Keratinocyte (primary cell): ENCODE measurements at regions not wholly inside any gene's neighbourhood (a gene's known extent, or its start where the extent isn't known, plus 50 kb on each side); places are given as distances from the start of the nearest gene placed in this dataset.
"Not testable (repeated sequence)": the region's sequence is repeated elsewhere in the genome, so short reads cannot be mapped to it uniquely, and the experiment has no call there.

ENCODE experiments used
- DNase-seq: peaks from one replicate; pipeline ENCODE4 v3.0.0-alpha.2; 2011; ENCODE audit warnings: low read depth, missing footprints, low spot score
- FAIRE-seq: peaks from 2 replicates; lab custom pipeline; 2011; peaks lifted over from hg19 to GRCh38; lab: Jason Lieb, UNC
- H2AFZ ChIP-seq: 2 replicates; pipeline ENCODE4 v1.6.0; 2012; ENCODE audit warnings: low read length, control low read depth, inconsistent platforms; ENCODE audit not compliant: control insufficient read depth
- H3K27ac ChIP-seq: 2 replicates; pipeline ENCODE4 v1.5.1; 2011; ENCODE audit warnings: low read length; ENCODE audit not compliant: control insufficient read depth, insufficient read depth
- H3K27me3 ChIP-seq: 3 replicates; pipeline ENCODE4 v1.6.0; 2011; ENCODE audit warnings: low read length; ENCODE audit not compliant: control insufficient read depth, insufficient read depth; ENCODE audit errors: extremely low read depth
- H3K36me3 ChIP-seq, 2 experiments: 2 replicates in 1 of 2; 3 replicates in 1 of 2; pipeline ENCODE4 v1.5.1; 2011; ENCODE audit warnings: low read length in 2 of 2, mild to moderate bottlenecking in 1 of 2; ENCODE audit not compliant: control insufficient read depth in 2 of 2, insufficient read depth in 2 of 2; ENCODE audit errors: extremely low read depth in 1 of 2
- H3K4me1 ChIP-seq: 3 replicates; pipeline ENCODE4 v1.5.1; 2011; ENCODE audit warnings: low read length; ENCODE audit not compliant: control insufficient read depth, insufficient read depth; ENCODE audit errors: extremely low read depth
- H3K4me2 ChIP-seq: 3 replicates; pipeline ENCODE4 v1.6.0; 2011; ENCODE audit warnings: low read depth, low read length; ENCODE audit not compliant: control insufficient read depth, insufficient read depth; ENCODE audit errors: extremely low read depth
- H3K4me3 ChIP-seq, 3 experiments: fragments of 200-600 bp in 1 of 3; sonication (generic) in 1 of 3; 2 replicates in 2 of 3; 3 replicates in 1 of 3; pipeline ENCODE4 v1.5.1; 2011 to 2016; ENCODE audit warnings: low read length in 3 of 3, mild to moderate bottlenecking in 3 of 3, control low read depth in 2 of 3, inconsistent platforms in 1 of 3, low read depth in 1 of 3, mixed read lengths in 1 of 3, mixed run types in 1 of 3, moderate library complexity in 1 of 3; ENCODE audit not compliant: control insufficient read depth in 2 of 3, insufficient read depth in 2 of 3; ENCODE audit errors: extremely low read depth in 1 of 3
- H3K79me2 ChIP-seq: 2 replicates; pipeline ENCODE4 v1.6.0; 2012; ENCODE audit warnings: low read length; ENCODE audit not compliant: control insufficient read depth, insufficient read depth
- H3K9ac ChIP-seq: 3 replicates; pipeline ENCODE4 v1.6.0; 2011; ENCODE audit warnings: low read length; ENCODE audit not compliant: control insufficient read depth, insufficient read depth; ENCODE audit errors: extremely low read depth
- H3K9me1 ChIP-seq: 3 replicates; pipeline ENCODE4 v1.6.0; 2011; ENCODE audit warnings: low read length; ENCODE audit not compliant: control insufficient read depth, insufficient read depth; ENCODE audit errors: extremely low read depth
- H3K9me3 ChIP-seq: 2 replicates; pipeline ENCODE4 v1.5.1; 2012; ENCODE audit warnings: low read depth, low read length; ENCODE audit not compliant: control insufficient read depth
- H4K20me1 ChIP-seq: 3 replicates; pipeline ENCODE4 v1.6.0; 2011; ENCODE audit warnings: low read length; ENCODE audit not compliant: control insufficient read depth, insufficient read depth; ENCODE audit errors: extremely low read depth
- CTCF ChIP-seq, 3 experiments: IDR thresholded peaks in 1 of 3; conservative IDR thresholded peaks in 1 of 3; optimal IDR thresholded peaks in 1 of 3; 2 replicates in 2 of 3; 3 replicates in 1 of 3; pipeline versions ENCODE3 to v1.5.1; 2011; ENCODE audit warnings: low read length in 3 of 3, mild to moderate bottlenecking in 3 of 3, moderate library complexity in 2 of 3, control low read depth in 1 of 3, inconsistent platforms in 1 of 3; ENCODE audit not compliant: insufficient read depth in 2 of 3; ENCODE audit errors: extremely low read depth in 1 of 3
- EZH2 ChIP-seq: IDR thresholded peaks from one replicate; pipeline ENCODE4 v1.6.1; 2012; ENCODE audit warnings: inconsistent platforms, mild to moderate bottlenecking, low read length, moderate library complexity
- dilution Hi-C: fragments of 300-500 bp; cut with MboI; formaldehyde crosslinking; loops from one replicate; pipeline ENCODE4 v1.7.0; 2020; ENCODE audit warnings: low sequenced_read_pairs; ENCODE audit not compliant: extremely low pct_ligation_motif_present

GRCh38 chr14:56358851-56359614 lies 220.6 kb upstream of the TMEM260 start:
- no peaks in the 10 kb centered on the region for H3K27me3 ChIP-seq

GRCh38 chr14:56365663-56366062 lies 213.9 kb upstream of the TMEM260 start:
- H3K4me2 ChIP-seq, H4K20me1 ChIP-seq, H3K4me1 ChIP-seq, H3K9me1 ChIP-seq, H3K27ac ChIP-seq, H3K79me2 ChIP-seq, H3K9me3 ChIP-seq, H2AFZ ChIP-seq, H3K36me3 ChIP-seq, dilution Hi-C loops, FAIRE-seq, DNase-seq, H3K9ac ChIP-seq, H3K27me3 ChIP-seq, H3K4me3 ChIP-seq: not testable (repeated sequence)

More at GRCh38 chr14:56358851-56359614, 220.6 kb upstream of the TMEM260 start:
- FAIRE-seq, result no peak
- Histone ChIP-seq H3K9me1 (no peaks in the 10 kb centered on the region), H3K27ac (no peak overlapping the region), H2AFZ (no peak overlapping the region), H3K4me2 (no peak overlapping the region), H3K4me1 (no peaks in the 10 kb centered on the region), H4K20me1 (no peaks in the 10 kb centered on the region), H3K9ac (no peak overlapping the region), H3K9me3 (no peaks in the 10 kb centered on the region), H3K4me3 (no peak overlapping the region), H3K79me2 (no peaks in the 10 kb centered on the region), H3K36me3 (no peaks in the 10 kb centered on the region)
- no peak for DNase-seq
- dilution Hi-C loops, result no loop called here
- TF ChIP-seq CTCF (optimal IDR thresholded peaks at IDR 0.05 in 1 of 3, IDR thresholded peaks at IDR 0.05 in 1 of 3, conservative IDR thresholded peaks at IDR 0.05 in 1 of 3; ENCODE audit: extremely low read depth in 1 of 3, insufficient read depth in 2 of 3, low read length in 3 of 3) (no peak), EZH2 (no peak)

- dilution Hi-C loops, result no loop called here
- FAIRE-seq, result no peak
Observed at GRCh38 chr14:56367416-56367815, 212.2 kb upstream of the TMEM260 start.

More at GRCh38 chr14:56367416-56367815, 212.2 kb upstream of the TMEM260 start:
- H3K4me2 ChIP-seq, result no peak overlapping the region
- no peaks in the 10 kb centered on the region for H3K4me1 ChIP-seq
- TF ChIP-seq EZH2 (no peak), CTCF (optimal IDR thresholded peaks at IDR 0.05 in 1 of 3, IDR thresholded peaks at IDR 0.05 in 1 of 3, conservative IDR thresholded peaks at IDR 0.05 in 1 of 3; ENCODE audit: extremely low read depth in 1 of 3, insufficient read depth in 2 of 3, low read length in 3 of 3) (no peak)
- H4K20me1 ChIP-seq, result no peaks in the 10 kb centered on the region
- H3K27ac ChIP-seq, result no peak overlapping the region
- no peak overlapping the region for H2AFZ ChIP-seq
- H3K4me3 ChIP-seq, result no peak overlapping the region
- H3K9ac ChIP-seq, result no peak overlapping the region
- H3K9me3 ChIP-seq, result no peaks in the 10 kb centered on the region
- H3K36me3 ChIP-seq, result no peaks in the 10 kb centered on the region
- no peak for DNase-seq
- H3K27me3 ChIP-seq, result no peaks in the 10 kb centered on the region
- H3K9me1 ChIP-seq, result no peaks in the 10 kb centered on the region
- H3K79me2 ChIP-seq, result no peaks in the 10 kb centered on the region
